ENCODE measurements at regions not wholly inside any gene's neighbourhood (a gene's known extent, or its start where the extent isn't known, plus 50 kb on each side); places are given as distances from the start of the nearest gene placed in this dataset.

- no peak overlapping the region for H3K4me3 ChIP-seq (ENCODE audit: low read depth, low read length)
- no peak for TF ChIP-seq CTCF (IDR thresholded peaks at IDR 0.05; ENCODE audit: low read depth, low read length)
Measured at GRCh38 chr5:53350991-53351770, 129.2 kb upstream of the FST start.

GRCh38 chr5:53355316-53355715, 125.1 kb upstream of the FST start:
- no peak overlapping the region for H3K4me3 ChIP-seq (ENCODE audit: low read depth, low read length)
- TF ChIP-seq CTCF (IDR thresholded peaks at IDR 0.05; ENCODE audit: low read depth, low read length) = no peak

GRCh38 chr5:53355931-53356330, 124.5 kb upstream of the FST start:
- TF ChIP-seq CTCF (IDR thresholded peaks at IDR 0.05; ENCODE audit: low read depth, low read length) = no peak
- no peak overlapping the region for H3K4me3 ChIP-seq (ENCODE audit: low read depth, low read length)

- no peak overlapping the region for H3K4me3 ChIP-seq (ENCODE audit: low read depth, low read length)
Measured at GRCh38 chr5:53357439-53357838, 123.0 kb upstream of the FST start.

GRCh38 chr5:53358794-53359193, 121.6 kb upstream of the FST start:
- no peak overlapping the region for H3K4me3 ChIP-seq (ENCODE audit: low read depth, low read length)
- no peak for TF ChIP-seq CTCF (IDR thresholded peaks at IDR 0.05; ENCODE audit: low read depth, low read length)

More at GRCh38 chr5:53357439-53357838, 123.0 kb upstream of the FST start:
- no peak for TF ChIP-seq CTCF (IDR thresholded peaks at IDR 0.05; ENCODE audit: low read depth, low read length)

- no peak overlapping the region for H3K4me3 ChIP-seq (ENCODE audit: low read depth, low read length)
- TF ChIP-seq CTCF (IDR thresholded peaks at IDR 0.05; ENCODE audit: low read depth, low read length) = no peak
Measured at GRCh38 chr5:53359916-53360517, 120.4 kb upstream of the FST start.

GRCh38 chr5:53360811-53361210, 119.6 kb upstream of the FST start:
- TF ChIP-seq CTCF (IDR thresholded peaks at IDR 0.05; ENCODE audit: low read depth, low read length) = no peak
- H3K4me3 ChIP-seq (ENCODE audit: low read depth, low read length) = no peak overlapping the region
